DND-41 (cell line): ENCODE measurements at regions not wholly inside any gene's neighbourhood (a gene's known extent, or its start where the extent isn't known, plus 50 kb on each side); places are given as distances from the start of the nearest gene placed in this dataset.

Experiments used
- ATAC-seq: fragments of 200-7000 bp; cut with Tn5 transposase; 3 replicates; pipeline ENCODE4 v1.9.1; 2021; ENCODE audit warnings: low read depth; ENCODE audit not compliant: insufficient read depth
- DNase-seq: peaks from one replicate; pipeline ENCODE4 v3.0.0-alpha.2; 2020
- H2AFZ ChIP-seq: 2 replicates; pipeline ENCODE4 v1.6.0; 2012; ENCODE audit warnings: low read depth, low read length
- H3K27ac ChIP-seq: 2 replicates; pipeline ENCODE4 v1.5.1; 2012; ENCODE audit warnings: low read length, inconsistent platforms
- H3K27me3 ChIP-seq: fragments of 200-600 bp; sonication (generic); 2 replicates; pipeline ENCODE4 v1.6.0; 2012; ENCODE audit warnings: low read length, mild to moderate bottlenecking, inconsistent platforms; ENCODE audit not compliant: insufficient read depth, poor library complexity
- H3K36me3 ChIP-seq: 2 replicates; pipeline ENCODE4 v1.5.1; 2012; ENCODE audit warnings: low read length, inconsistent platforms; ENCODE audit not compliant: insufficient read depth
- H3K4me1 ChIP-seq: 2 replicates; pipeline ENCODE4 v1.5.1; 2012; ENCODE audit warnings: mild to moderate bottlenecking, low read length; ENCODE audit not compliant: insufficient read depth
- H3K4me2 ChIP-seq: 2 replicates; pipeline ENCODE4 v1.6.0; 2012; ENCODE audit warnings: mild to moderate bottlenecking, moderate library complexity, low read length, inconsistent platforms; ENCODE audit not compliant: insufficient read depth
- H3K4me3 ChIP-seq, 2 experiments: fragments of 200-600 bp in 1 of 2; shearing (Covaris generic) in 1 of 2; 2 replicates each; pipeline ENCODE4 v1.5.1; 2012 to 2016; ENCODE audit warnings: inconsistent platforms in 2 of 2, low read length in 2 of 2, mild to moderate bottlenecking in 2 of 2, low read depth in 1 of 2, moderate library complexity in 1 of 2
- H3K79me2 ChIP-seq: 2 replicates; pipeline ENCODE4 v1.6.0; 2012; ENCODE audit warnings: low read length, inconsistent platforms; ENCODE audit not compliant: insufficient read depth
- H3K9ac ChIP-seq: 2 replicates; pipeline ENCODE4 v1.6.0; 2012; ENCODE audit warnings: low read depth, mild to moderate bottlenecking, inconsistent platforms, low read length, moderate library complexity
- H3K9me3 ChIP-seq: 2 replicates; pipeline ENCODE4 v1.5.1; 2012; ENCODE audit warnings: low read length, moderate library complexity, mild to moderate bottlenecking, inconsistent platforms; ENCODE audit not compliant: insufficient read depth, severe bottlenecking
- H4K20me1 ChIP-seq: 2 replicates; pipeline ENCODE4 v1.6.0; 2012; ENCODE audit warnings: low read length; ENCODE audit not compliant: insufficient read depth
- CTCF ChIP-seq: IDR thresholded peaks from 2 replicates; pipeline ENCODE4 v1.5.1; 2012; ENCODE audit warnings: borderline replicate concordance, low read length, moderate library complexity, mild to moderate bottlenecking; ENCODE audit not compliant: poor library complexity, severe bottlenecking; ENCODE audit errors: extremely low read depth
- EZH2 ChIP-seq: IDR thresholded peaks from 3 replicates; pipeline ENCODE4 v1.6.1; 2012; ENCODE audit warnings: borderline replicate concordance, low read depth, mild to moderate bottlenecking, moderate library complexity, low read length, inconsistent platforms; ENCODE audit not compliant: severe bottlenecking

DNA sequence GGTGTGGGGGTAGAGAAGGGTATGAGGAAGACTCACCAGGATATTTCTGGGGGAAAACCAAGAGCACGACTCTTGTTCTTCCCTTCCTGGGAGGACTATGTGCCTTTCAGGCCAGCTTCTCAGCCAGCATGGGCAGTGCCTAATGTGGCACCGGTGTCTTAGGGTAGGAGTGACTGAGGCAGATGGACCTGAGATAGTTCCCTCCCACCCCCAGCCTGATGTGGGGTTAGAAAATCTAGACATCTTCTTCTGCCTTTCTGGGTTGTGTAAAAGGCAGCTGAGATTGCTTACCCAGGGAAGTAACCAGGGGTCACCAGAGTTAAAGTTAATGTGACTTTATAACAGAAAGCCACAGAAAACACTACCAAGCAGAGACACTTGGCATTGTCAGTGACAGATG lies 127.3 kb downstream of the TMA16 start:
- H4K20me1 ChIP-seq = no peaks in the 10 kb centered on the region

GRCh38 chr4:163622379-163623035 lies 128.0 kb downstream of the TMA16 start:
- DNase-seq = no peak
- Histone ChIP-seq H3K4me3 (no peak overlapping the region), H3K9ac (no peak overlapping the region), H2AFZ (no peak overlapping the region), H3K27ac (no peak overlapping the region), H3K79me2 (no peaks in the 10 kb centered on the region), H3K4me1 (no peaks in the 10 kb centered on the region), H3K36me3 (no peaks in the 10 kb centered on the region), H4K20me1 (no peaks in the 10 kb centered on the region), H3K9me3 (no peaks in the 10 kb centered on the region), H3K4me2 (no peak overlapping the region), H3K27me3 (no peaks in the 10 kb centered on the region)
- TF ChIP-seq CTCF (no peak), EZH2 (no peak)
- no peak for ATAC-seq

More for the DNA sequence above, 127.3 kb downstream of the TMA16 start:
- Histone ChIP-seq H3K9ac (no peak overlapping the region), H3K27ac (no peak overlapping the region), H3K9me3 (no peaks in the 10 kb centered on the region), H3K79me2 (no peaks in the 10 kb centered on the region), H3K4me3 (no peak overlapping the region), H3K4me1 (no peaks in the 10 kb centered on the region), H3K27me3 (no peaks in the 10 kb centered on the region), H3K36me3 (no peaks in the 10 kb centered on the region), H3K4me2 (no peak overlapping the region), H2AFZ (no peak overlapping the region)
- DNase-seq (no peak), ATAC-seq (no peak)
- no peak for TF ChIP-seq EZH2
- TF ChIP-seq CTCF = no peak

GRCh38 chr4:163623787-163624186 lies 129.3 kb downstream of the TMA16 start:
- H3K27ac ChIP-seq = no peak overlapping the region
- no peaks in the 10 kb centered on the region for H3K9me3 ChIP-seq
- H4K20me1 ChIP-seq = no peaks in the 10 kb centered on the region
- H2AFZ ChIP-seq = no peak overlapping the region
- H3K4me3 ChIP-seq = no peak overlapping the region
- no peaks in the 10 kb centered on the region for H3K27me3 ChIP-seq
- DNase-seq (no peak), ATAC-seq (no peak)
- TF ChIP-seq EZH2 (no peak), CTCF (no peak)
- H3K4me2 ChIP-seq = no peak overlapping the region
- H3K36me3 ChIP-seq = no peaks in the 10 kb centered on the region
- no peak overlapping the region for H3K9ac ChIP-seq
- no peaks in the 10 kb centered on the region for H3K79me2 ChIP-seq
- no peaks in the 10 kb centered on the region for H3K4me1 ChIP-seq
